ENCODE measurements at regions not wholly inside any gene's neighbourhood (a gene's known extent, or its start where the extent isn't known, plus 50 kb on each side); places are given as distances from the start of the nearest gene placed in this dataset.

DNA sequence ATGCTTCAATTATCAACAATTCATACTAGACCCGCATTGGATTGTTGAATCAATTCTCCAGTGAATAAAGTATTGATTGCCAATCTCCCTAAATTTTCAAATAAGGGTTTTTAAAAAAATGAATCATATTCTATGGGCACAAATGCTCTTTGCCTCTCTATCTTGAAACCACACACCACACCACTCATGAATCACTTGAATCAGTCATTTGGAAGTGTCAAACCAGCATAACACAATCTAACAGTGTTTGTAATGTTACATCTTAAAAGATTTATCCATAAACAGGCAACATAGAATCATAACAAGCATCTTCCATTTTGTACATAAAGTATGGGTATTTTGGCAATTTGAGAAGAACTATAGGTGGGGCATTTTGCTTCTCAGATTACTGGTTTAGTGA lies 219.5 kb upstream of the MIR17HG start:
- Histone ChIP-seq H3K9me1 (ENCODE audit: insufficient read depth, low read length) (no peaks in the 10 kb centered on the region), H4K5ac (ENCODE audit: low read depth, low read length) (no peak overlapping the region), H4K20me1 (ENCODE audit: insufficient read depth, low read length) (no peaks in the 10 kb centered on the region), H3K4ac (ENCODE audit: low read depth, low read length) (no peak overlapping the region), H3K79me1 (ENCODE audit: low read depth in 1 of 2, low read length in 2 of 2) (no peaks in the 10 kb centered on the region), H2BK5ac (ENCODE audit: low read depth, low read length, poor library complexity, severe bottlenecking) (no peak overlapping the region), H3K4me2 (ENCODE audit: low read depth, low read length) (no peak overlapping the region), H4K8ac (ENCODE audit: low read depth in 2 of 2, low read length in 2 of 2) (no peak overlapping the region), H3K4me3 (ENCODE audit: insufficient read depth, low read depth, low read length) (no peak overlapping the region), H4K91ac (ENCODE audit: insufficient read depth, low read depth, low read length) (no peak overlapping the region), H3K23ac (ENCODE audit: low read depth, low read length) (no peak overlapping the region), H2AFZ (replicated peaks; ENCODE audit: low read length, poor library complexity) (no peak overlapping the region), H3K27ac (ENCODE audit: insufficient read depth, low read length) (no peak overlapping the region), H2BK15ac (ENCODE audit: low read depth, low read length) (no peak overlapping the region), H3K14ac (replicated peaks; ENCODE audit: low read depth, low read length) (no peak overlapping the region), H3K9ac (ENCODE audit: low read depth, low read length) (no peak overlapping the region), H3K27me3 (ENCODE audit: control insufficient read depth, insufficient read depth, low read length) (no peaks in the 10 kb centered on the region), H2AK9ac (replicated peaks; ENCODE audit: low read depth, low read length, poor library complexity) (no peak overlapping the region), H2BK120ac (ENCODE audit: low read depth, low read length) (no peak overlapping the region), H3K56ac (ENCODE audit: extremely low read depth, insufficient read depth, low read length) (no peak overlapping the region), H3K4me1 (ENCODE audit: control insufficient read depth, insufficient read depth, low read length) (no peaks in the 10 kb centered on the region), H2BK20ac (ENCODE audit: low read depth, low read length) (no peak overlapping the region), H2AK5ac (ENCODE audit: low read depth, low read length) (no peak overlapping the region), H3K18ac (ENCODE audit: low read depth, low read length) (no peak overlapping the region), H3K9me3 (ENCODE audit: control insufficient read depth, insufficient read depth, low read length) (no peaks in the 10 kb centered on the region), H3K36me3 (ENCODE audit: control insufficient read depth, insufficient read depth, low read length) (no peaks in the 10 kb centered on the region)
- ATAC-seq (ENCODE audit: low read depth), result no peak
- no TSS peak for BruUV-seq (replicated peaks)
- POLR2A ChIA-PET (ENCODE audit: unreplicated experiment), result no interaction called here
- in situ Hi-C loops (cut with MboI; ENCODE audit: low sequenced_read_pairs), result no loop called here
- dilution Hi-C loops (cut with HindIII; ENCODE audit: low sequenced_read_pairs, unreplicated experiment), result no loop called here
- intact Hi-C loops (cut with micrococcal nuclease), result no loop called here
- WGBS, 2 experiments (ENCODE audit: extremely low coverage in 2 of 2, insufficient read length in 1 of 2), result no CpG with 5 or more reads among the region's 1 CpG
- no peak for DNase-seq
- no peak for TF ChIP-seq MAFK (IDR thresholded peaks at IDR 0.05; ENCODE audit: low read depth, low read length)
- no peak for TF ChIP-seq POLR2A (IDR thresholded peaks at IDR 0.05; ENCODE audit: low read depth, low read length)
- TF ChIP-seq FOS (IDR thresholded peaks at IDR 0.05; ENCODE audit: low read depth, low read length), result no peak
- no peak for TF ChIP-seq MXI1 (IDR thresholded peaks at IDR 0.05; ENCODE audit: borderline replicate concordance, low read depth, low read length)
- TF ChIP-seq RAD21 (IDR thresholded peaks at IDR 0.05; ENCODE audit: low read length), result no peak
- no peak for TF ChIP-seq BHLHE40 (IDR thresholded peaks at IDR 0.05; ENCODE audit: low read depth, low read length)
- TF ChIP-seq, protein P1, sequence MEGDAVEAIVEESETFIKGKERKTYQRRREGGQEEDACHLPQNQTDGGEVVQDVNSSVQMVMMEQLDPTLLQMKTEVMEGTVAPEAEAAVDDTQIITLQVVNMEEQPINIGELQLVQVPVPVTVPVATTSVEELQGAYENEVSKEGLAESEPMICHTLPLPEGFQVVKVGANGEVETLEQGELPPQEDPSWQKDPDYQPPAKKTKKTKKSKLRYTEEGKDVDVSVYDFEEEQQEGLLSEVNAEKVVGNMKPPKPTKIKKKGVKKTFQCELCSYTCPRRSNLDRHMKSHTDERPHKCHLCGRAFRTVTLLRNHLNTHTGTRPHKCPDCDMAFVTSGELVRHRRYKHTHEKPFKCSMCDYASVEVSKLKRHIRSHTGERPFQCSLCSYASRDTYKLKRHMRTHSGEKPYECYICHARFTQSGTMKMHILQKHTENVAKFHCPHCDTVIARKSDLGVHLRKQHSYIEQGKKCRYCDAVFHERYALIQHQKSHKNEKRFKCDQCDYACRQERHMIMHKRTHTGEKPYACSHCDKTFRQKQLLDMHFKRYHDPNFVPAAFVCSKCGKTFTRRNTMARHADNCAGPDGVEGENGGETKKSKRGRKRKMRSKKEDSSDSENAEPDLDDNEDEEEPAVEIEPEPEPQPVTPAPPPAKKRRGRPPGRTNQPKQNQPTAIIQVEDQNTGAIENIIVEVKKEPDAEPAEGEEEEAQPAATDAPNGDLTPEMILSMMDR (conservative IDR thresholded peaks at IDR 0.05; ENCODE audit: low read depth, low read length), result no peak
- no peak for TF ChIP-seq CEBPB (IDR thresholded peaks at IDR 0.05; ENCODE audit: low read depth, low read length)
- TF ChIP-seq SMC3 (IDR thresholded peaks at IDR 0.05; ENCODE audit: low read depth, low read length), result no peak
- CTCF ChIA-PET, result no interaction called here

All from IMR-90 (cell line).